Prostate gland (tissue), 2 donors: ENCODE measurements at regions not wholly inside any gene's neighbourhood (a gene's known extent, or its start where the extent isn't known, plus 50 kb on each side); places are given as distances from the start of the nearest gene placed in this dataset.
"Not testable (repeated sequence)": the region's sequence is repeated elsewhere in the genome, so short reads cannot be mapped to it uniquely, and the experiment has no call there.

Experiments
- DNase-seq: peaks from one replicate; pipeline ENCODE4 v3.0.0-alpha.2; 2019; ENCODE audit warnings: low spot score
- H3K27ac ChIP-seq, 2 donors: fragments of 200-600 bp; sonication (generic); 2 replicates each; pipeline ENCODE4 v1.5.1; 2017 to 2019
- H3K27me3 ChIP-seq: fragments of 200-600 bp; sonication (generic); replicated peaks from 2 replicates; pipeline ENCODE4 v1.5.1; 2019; ENCODE audit not compliant: insufficient read depth
- H3K36me3 ChIP-seq, 2 donors: fragments of 200-600 bp; sonication (generic); 1 replicate in 1 of 2; 2 replicates in 1 of 2; pipeline versions ENCODE4 v1.5.1 to v1.8.1; 2017 to 2019
- H3K4me1 ChIP-seq: fragments of 200-600 bp; sonication (generic); replicated peaks from 2 replicates; pipeline ENCODE4 v1.5.1; 2019
- H3K4me3 ChIP-seq, 2 donors: fragments of 200-600 bp; sonication (generic); 2 replicates each; pipeline ENCODE4 v1.5.1; 2017 to 2019
- H3K9me3 ChIP-seq: fragments of 200-600 bp; sonication (generic); 2 replicates; pipeline ENCODE4 v1.5.1; 2017
- CTCF ChIP-seq, 4 experiments: fragments of 200-600 bp in 2 of 4; fragments of 450-650 bp in 2 of 4; sonication (generic) in 2 of 4; IDR thresholded peaks; 1 replicate in 3 of 4; 2 replicates in 1 of 4; pipeline ENCODE4 v1.5.1; 2016 to 2019; ENCODE audit warnings: antibody characterized with exemption in 4 of 4, mild to moderate bottlenecking in 2 of 4, moderate library complexity in 2 of 4
- POLR2A ChIP-seq: fragments of 450-650 bp; IDR thresholded peaks from one replicate; pipeline ENCODE4 v1.6.1; 2016; ENCODE audit warnings: antibody characterized with exemption, mild to moderate bottlenecking
- POLR2AphosphoS5 ChIP-seq: sonication (generic); formaldehyde crosslinking; IDR thresholded peaks from one replicate; pipeline ENCODE4 v1.6.1; 2017; ENCODE audit warnings: antibody characterized with exemption
- WGBS: methylation state at CpG from one replicate; pipeline ENCODE4 v1.1.5; 2018; 5-methylcytosine and 5-hydroxymethylcytosine counted together
- intact Hi-C: fragments of 100-400 bp; cut with DNase I; formaldehyde crosslinking; loops from one replicate; pipeline ENCODE4 v1.14.2; 2022

GRCh38 chr3:139182598-139182997, 137.9 kb upstream of the PRR23C start:
- intact Hi-C loops = no loop called here
- 31% methylated on average over 2 of the region's 2 CpGs for WGBS
- H3K4me1 ChIP-seq = no peaks in the 10 kb centered on the region
- H3K27me3 ChIP-seq = no peaks in the 10 kb centered on the region
- TF ChIP-seq POLR2AphosphoS5 = no peak
- no peak for TF ChIP-seq POLR2A
- no peak for TF ChIP-seq CTCF (IDR thresholded peaks at IDR 0.05)
- no peaks in the 10 kb centered on the region for H3K9me3 ChIP-seq
- no peak for DNase-seq
- no peak overlapping the region for H3K4me3 ChIP-seq
- H3K36me3 ChIP-seq = no peaks in the 10 kb centered on the region
- H3K27ac ChIP-seq = no peak overlapping the region

GRCh38 chr3:139185527-139185926, 140.8 kb upstream of the PRR23C start:
- DNase-seq = no peak
- intact Hi-C loops = no loop called here
- H3K27ac ChIP-seq = no peak overlapping the region

GRCh38 chr3:139187154-139187553, 142.5 kb upstream of the PRR23C start:
- Histone ChIP-seq H3K9me3 (no peaks in the 10 kb centered on the region), H3K4me3 (no peak overlapping the region), H3K27ac (no peak overlapping the region), H3K27me3 (no peaks in the 10 kb centered on the region), H3K4me1 (no peaks in the 10 kb centered on the region), H3K36me3 (no peaks in the 10 kb centered on the region)
- TF ChIP-seq CTCF (IDR thresholded peaks at IDR 0.05) = no peak
- intact Hi-C loops = no loop called here
- no peak for DNase-seq
- WGBS = 38% methylated on average over 1 of the region's 1 CpG

More at GRCh38 chr3:139185527-139185926, 140.8 kb upstream of the PRR23C start:
- TF ChIP-seq CTCF (IDR thresholded peaks at IDR 0.05) (no peak), POLR2A (no peak), POLR2AphosphoS5 (no peak)
- Histone ChIP-seq H3K9me3 (no peaks in the 10 kb centered on the region), H3K36me3 (no peaks in the 10 kb centered on the region), H3K4me1 (no peaks in the 10 kb centered on the region), H3K4me3 (no peak overlapping the region), H3K27me3 (no peaks in the 10 kb centered on the region)
- 86% methylated on average over 3 of the region's 3 CpGs for WGBS

GRCh38 chr3:139187648-139188047, 143.0 kb upstream of the PRR23C start:
- Histone ChIP-seq H3K36me3 (no peaks in the 10 kb centered on the region), H3K27me3 (no peaks in the 10 kb centered on the region), H3K27ac (no peak overlapping the region), H3K4me3 (no peak overlapping the region), H3K9me3 (no peaks in the 10 kb centered on the region), H3K4me1 (no peaks in the 10 kb centered on the region)
- intact Hi-C loops = no loop called here
- WGBS = 92% methylated on average over 4 of the region's 4 CpGs
- TF ChIP-seq POLR2AphosphoS5 (no peak), CTCF (IDR thresholded peaks at IDR 0.05) (no peak), POLR2A (no peak)
- no peak for DNase-seq

- TF ChIP-seq POLR2A = no peak
- TF ChIP-seq POLR2AphosphoS5 = no peak
- no peak for TF ChIP-seq CTCF (IDR thresholded peaks at IDR 0.05)
- WGBS = 88% methylated on average over 5 of the region's 5 CpGs
- intact Hi-C loops = no loop called here
- H3K36me3 ChIP-seq = no peaks in the 10 kb centered on the region
- H3K4me1 ChIP-seq = no peaks in the 10 kb centered on the region
- no peak overlapping the region for H3K27ac ChIP-seq
- no peaks in the 10 kb centered on the region for H3K27me3 ChIP-seq
- H3K9me3 ChIP-seq = no peaks in the 10 kb centered on the region
- no peak overlapping the region for H3K4me3 ChIP-seq
- no peak for DNase-seq
These were observed 145.3 kb upstream of the PRR23C start for GRCh38 chr3:139189943-139190342.

- H3K36me3 ChIP-seq, H3K4me3 ChIP-seq, intact Hi-C loops, H3K9me3 ChIP-seq, H3K4me1 ChIP-seq, H3K27me3 ChIP-seq, DNase-seq, H3K27ac ChIP-seq: not testable (repeated sequence)
- 71% methylated on average over 2 of the region's 5 CpGs for WGBS
These were observed 149.4 kb upstream of the MRPS22 start for GRCh38 chr3:139194421-139194820.

- intact Hi-C loops, H3K36me3 ChIP-seq, H3K27ac ChIP-seq, H3K9me3 ChIP-seq, H3K27me3 ChIP-seq, H3K4me1 ChIP-seq, DNase-seq, H3K4me3 ChIP-seq: not testable (repeated sequence)
- 90% methylated on average over 10 of the region's 10 CpGs for WGBS
These were observed 147.7 kb upstream of the MRPS22 start for GRCh38 chr3:139196146-139196545.
